HepG2 (cell line): ENCODE measurements at regions not wholly inside any gene's neighbourhood (a gene's known extent, or its start where the extent isn't known, plus 50 kb on each side); places are given as distances from the start of the nearest gene placed in this dataset.
A peak's percentile ranks its signal among the peaks of the same experiment; 100 is the strongest.

ENCODE experiments used
- ATAC-seq: fragments of 200-7000 bp; cut with Tn5 transposase; 3 replicates; pipeline ENCODE4 v1.9.1; 2020; ENCODE audit warnings: mild to moderate bottlenecking, moderate library complexity
- BruUV-seq: library from RNA; stranded (reverse); fragments of 400-500 nt; replicated peaks from 2 replicates; lab custom pipeline; 2021; lab: Mats Ljungman, UMichigan
- CTCF ChIA-PET: fragments of 300-600 bp; formaldehyde crosslinking; extraction: SDS; loops from one replicate; lab custom pipeline; 2021; ENCODE audit warnings: low total read pairs, inconsistent platforms, low intra/inter-chr PET ratio; lab: Yijun Ruan, JAX
- POLR2A ChIA-PET: fragments of 350-600 bp; sonication (Branson Sonifier 250); formaldehyde crosslinking; loops from one replicate; lab custom pipeline; 2020; ENCODE audit warnings: antibody characterized with exemption, inconsistent platforms; lab: Yijun Ruan, JAX
- DNase-seq: peaks from one replicate; pipeline ENCODE4 v3.0.0-alpha.2; 2015; ENCODE audit warnings: low spot score
- FAIRE-seq: peaks from 3 replicates; lab custom pipeline; 2011; peaks lifted over from hg19 to GRCh38; lab: Jason Lieb, UNC
- H2AFZ ChIP-seq: one replicate; pipeline ENCODE4 v1.6.1; 2011; ENCODE audit warnings: low read length, inconsistent platforms
- H3K27ac ChIP-seq: fragments of 300-600 bp; 3 replicates; pipeline ENCODE4 v1.8.0; 2011; ENCODE audit warnings: mixed run types, mild to moderate bottlenecking, mixed read lengths, low read length, inconsistent platforms; ENCODE audit not compliant: insufficient read depth; ENCODE audit errors: extremely low read length
- H3K27me3 ChIP-seq, 2 experiments: fragments of 200-600 bp in 1 of 2; 2 replicates in 1 of 2; 3 replicates in 1 of 2; pipeline versions ENCODE4 v1.6.0 to v1.8.0; 2011; ENCODE audit warnings: low read length in 2 of 2, mild to moderate bottlenecking in 2 of 2, moderate library complexity in 2 of 2, inconsistent platforms in 1 of 2; ENCODE audit not compliant: insufficient read depth in 2 of 2, control insufficient read depth in 1 of 2
- H3K36me3 ChIP-seq, 2 experiments: fragments of 200-600 bp in 1 of 2; replicated peaks in 1 of 2; 2 replicates in 1 of 2; 3 replicates in 1 of 2; pipeline versions ENCODE4 v1.5.1 to v1.8.0; 2011; ENCODE audit warnings: low read length in 2 of 2, inconsistent platforms in 1 of 2; ENCODE audit not compliant: insufficient read depth in 2 of 2, control insufficient read depth in 1 of 2
- H3K4me1 ChIP-seq: 2 replicates; pipeline ENCODE4 v1.5.1; 2012; ENCODE audit warnings: low read length, inconsistent platforms; ENCODE audit not compliant: insufficient read depth
- H3K4me2 ChIP-seq: 2 replicates; pipeline ENCODE4 v1.6.0; 2011; ENCODE audit warnings: low read depth, low read length, inconsistent platforms
- H3K4me3 ChIP-seq, 3 experiments: fragments of 200-600 bp in 1 of 3; sonication (generic), shearing (Covaris generic) in 1 of 3; replicated peaks in 1 of 3; 2 replicates each; pipeline ENCODE4 v1.5.1; 2011 to 2016; ENCODE audit warnings: low read length in 3 of 3, inconsistent platforms in 2 of 3, low read depth in 2 of 3, mild to moderate bottlenecking in 2 of 3, control low read depth in 1 of 3, mixed read lengths in 1 of 3; ENCODE audit not compliant: insufficient read depth in 1 of 3
- H3K79me2 ChIP-seq: one replicate; pipeline ENCODE4 v1.6.1; 2011; ENCODE audit warnings: low read length, inconsistent platforms; ENCODE audit not compliant: insufficient read depth
- H3K9ac ChIP-seq: 2 replicates; pipeline ENCODE4 v1.6.0; 2011; ENCODE audit warnings: mild to moderate bottlenecking, low read depth, low read length, inconsistent platforms; ENCODE audit not compliant: insufficient read depth
- H3K9me3 ChIP-seq: 2 replicates; pipeline ENCODE4 v1.5.1; 2012; ENCODE audit warnings: mild to moderate bottlenecking, low read length
- H4K20me1 ChIP-seq: 2 replicates; pipeline ENCODE4 v1.6.0; 2011; ENCODE audit warnings: inconsistent platforms, mild to moderate bottlenecking, low read length, moderate library complexity; ENCODE audit not compliant: insufficient read depth
- AGO1 ChIP-seq: fragments of 200-400 bp; formaldehyde crosslinking; IDR thresholded peaks from 2 replicates; pipeline ENCODE4 v1.6.1; 2017; ENCODE audit warnings: mild to moderate bottlenecking, low read depth, low read length, moderate library complexity; ENCODE audit not compliant: poor library complexity, severe bottlenecking
- MLLT10 ChIP-seq: sonication (generic); formaldehyde crosslinking; IDR thresholded peaks from 2 replicates; pipeline ENCODE4 v1.4.0; 2020; ENCODE audit warnings: missing genetic modification reagents
- ZNF430 ChIP-seq: sonication (generic); formaldehyde crosslinking; IDR thresholded peaks from 2 replicates; pipeline ENCODE4 v1.9.0; 2021; ENCODE audit warnings: mild to moderate bottlenecking, missing genetic modification reagents
- ZNF768 ChIP-seq: sonication (generic); formaldehyde crosslinking; IDR thresholded peaks from 2 replicates; pipeline ENCODE4 v1.4.0; 2020; ENCODE audit warnings: missing genetic modification reagents
- WGBS: methylation state at CpG from one replicate; pipeline ENCODE4 v1.1.6; 2017; ENCODE audit warnings: low lambda C conversion rate; 5-methylcytosine and 5-hydroxymethylcytosine counted together
- in situ Hi-C: cut with HindIII; loops from 2 replicates; pipeline ENCODE4 v1.10.0; 2017; ENCODE audit warnings: low pct_unique_long_range_greater_than_20kb; ENCODE audit not compliant: extremely low pct_ligation_motif_present
- intact Hi-C: fragments of 100-400 bp; cut with micrococcal nuclease; formaldehyde crosslinking; loops from one replicate; pipeline ENCODE4 v1.10.0; 2022; ENCODE audit not compliant: unreplicated experiment

DNA sequence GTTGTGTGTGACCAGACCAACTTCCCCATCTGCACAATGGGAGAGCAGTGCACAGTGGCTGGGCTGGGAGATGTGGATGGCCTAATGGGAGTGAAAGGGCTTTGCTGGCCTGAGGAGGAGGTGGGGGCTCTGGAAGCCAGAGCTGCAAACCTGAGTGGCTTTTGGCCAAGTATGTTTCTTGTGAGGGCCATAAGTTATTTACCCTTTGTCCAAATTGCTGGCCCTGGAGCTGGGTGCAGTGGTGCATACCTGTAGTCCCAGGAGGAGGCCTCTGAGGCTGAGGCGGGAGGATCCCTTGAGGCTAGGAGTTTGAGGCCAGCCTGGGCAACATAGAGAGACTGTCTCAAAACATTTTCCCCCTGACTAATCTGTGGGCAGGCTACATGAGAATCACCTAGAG, 129.1 kb downstream of the WNT7A start:
- Histone ChIP-seq H3K27ac (no peak overlapping the region), H2AFZ (no peak overlapping the region), H3K27me3 (peaks cover 6 to 19% of the 10 kb centered on the region in 2 experiments; a peak in 3 of 5 replicates), H3K9ac (no peak overlapping the region), H3K36me3 (no peaks in the 10 kb centered on the region), H3K9me3 (no peaks in the 10 kb centered on the region), H3K4me1 (no peaks in the 10 kb centered on the region), H4K20me1 (no peaks in the 10 kb centered on the region), H3K4me3 (no peak overlapping the region), H3K79me2 (no peaks in the 10 kb centered on the region), H3K4me2 (no peak overlapping the region)
- DNase-seq (no peak), FAIRE-seq (no peak), ATAC-seq (no peak)
- 91% methylated on average over 1 of the region's 1 CpG for WGBS
- BruUV-seq: no TSS peak
- POLR2A ChIA-PET: no interaction called here
- in situ Hi-C loops: no loop called here
- CTCF ChIA-PET: no interaction called here
- intact Hi-C loops: no loop called here
- TF ChIP-seq ZNF430 (no peak), MLLT10 (no peak)

DNA sequence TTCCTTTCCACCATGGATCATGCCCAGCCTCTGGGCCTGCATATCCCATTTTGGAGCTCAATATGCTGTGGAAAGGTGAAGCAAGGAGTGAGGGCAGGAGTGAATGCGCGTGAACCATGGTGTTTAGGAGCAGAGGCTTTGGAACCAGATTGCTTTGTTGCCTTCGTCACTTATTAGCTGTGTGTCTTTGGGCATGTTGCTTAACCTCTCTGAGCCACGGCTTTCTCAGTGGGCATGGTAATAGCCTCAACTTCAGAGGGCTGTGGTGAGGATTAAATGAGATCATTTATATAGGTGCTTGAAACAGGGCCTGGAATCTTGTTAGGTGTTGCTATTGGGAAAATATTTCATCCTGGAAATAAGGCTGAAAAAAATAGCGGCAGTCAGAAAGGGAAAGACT, 129.7 kb downstream of the WNT7A start:
- ChIA-PET CTCF (no interaction called here), POLR2A (no interaction called here)
- no TSS peak for BruUV-seq
- DNase-seq: no peak
- Histone ChIP-seq H3K4me1 (no peaks in the 10 kb centered on the region), H3K27me3 (peaks cover 6 to 19% of the 10 kb centered on the region in 2 experiments; a peak in 3 of 5 replicates), H4K20me1 (no peaks in the 10 kb centered on the region), H3K4me3 (no peak overlapping the region), H3K9me3 (no peaks in the 10 kb centered on the region), H3K27ac (no peak overlapping the region), H3K9ac (no peak overlapping the region), H3K36me3 (no peaks in the 10 kb centered on the region), H3K79me2 (no peaks in the 10 kb centered on the region), H3K4me2 (no peak overlapping the region), H2AFZ (no peak overlapping the region)
- no peak for FAIRE-seq
- in situ Hi-C loops: no loop called here
- peak; percentile 51; the same call in 1 of the 2 replicates for TF ChIP-seq ZNF768
- no peak for TF ChIP-seq AGO1
- intact Hi-C loops: no loop called here
- no peak for ATAC-seq
- WGBS: 21% methylated on average over 5 of the region's 5 CpGs
